GM19025 (cell line): ENCODE measurements at regions not wholly inside any gene's neighbourhood (a gene's known extent, or its start where the extent isn't known, plus 50 kb on each side); places are given as distances from the start of the nearest gene placed in this dataset.

Source experiments
- ATAC-seq: cut with Tn5 transposase; IDR thresholded peaks from one replicate; pipeline ENCODE4 v1.9.1; 2021; ENCODE audit warnings: mild to moderate bottlenecking, low read depth, moderate library complexity; ENCODE audit not compliant: unreplicated experiment

- ATAC-seq = no peak
These were observed 140.5 kb downstream of the IRX2 start for GRCh38 chr5:2610986-2611385.

GRCh38 chr5:2608391-2608790 is 143.1 kb downstream of the IRX2 start:
- ATAC-seq = no peak

- ATAC-seq = no peak
These were observed 143.9 kb downstream of the IRX2 start for GRCh38 chr5:2607598-2607997.

- ATAC-seq = no peak
These were observed 148.3 kb downstream of the IRX2 start for GRCh38 chr5:2603272-2603575.

GRCh38 chr5:2602451-2603271 is 148.8 kb downstream of the IRX2 start:
- no peak for ATAC-seq

- no peak for ATAC-seq
These were observed 153.0 kb downstream of the IRX2 start for GRCh38 chr5:2598503-2598902.

GRCh38 chr5:2594701-2595100 is 156.8 kb downstream of the IRX2 start:
- no peak for ATAC-seq

- no peak for ATAC-seq
These were observed 158.7 kb downstream of the IRX2 start for GRCh38 chr5:2592766-2593165.

- ATAC-seq = no peak
These were observed 159.6 kb downstream of the IRX2 start for GRCh38 chr5:2591777-2592453.

- ATAC-seq = no peak
These were observed 162.5 kb downstream of the IRX2 start for GRCh38 chr5:2588850-2589501.

- no peak for ATAC-seq
These were observed 164.1 kb downstream of the IRX2 start for GRCh38 chr5:2587189-2588031.

GRCh38 chr5:2586016-2586715 is 165.3 kb downstream of the IRX2 start:
- ATAC-seq = no peak

GRCh38 chr5:2584579-2585269 is 166.8 kb downstream of the IRX2 start:
- ATAC-seq = no peak

GRCh38 chr5:2582507-2582906 is 169.0 kb downstream of the IRX2 start:
- no peak for ATAC-seq

- ATAC-seq = no peak
These were observed 169.4 kb downstream of the IRX2 start for GRCh38 chr5:2582106-2582505.

- ATAC-seq = no peak
These were observed 170.1 kb downstream of the IRX2 start for GRCh38 chr5:2581418-2581817.

GRCh38 chr5:2579126-2579525 is 172.4 kb downstream of the IRX2 start:
- no peak for ATAC-seq

GRCh38 chr5:2577312-2578036 is 174.0 kb downstream of the IRX2 start:
- ATAC-seq = no peak

- no peak for ATAC-seq
These were observed 174.7 kb downstream of the IRX2 start for GRCh38 chr5:2576823-2577222.
